GM12875 (cell line): ENCODE measurements at regions not wholly inside any gene's neighbourhood (a gene's known extent, or its start where the extent isn't known, plus 50 kb on each side); places are given as distances from the start of the nearest gene placed in this dataset.
"Not testable (repeated sequence)": the region's sequence is repeated elsewhere in the genome, so short reads cannot be mapped to it uniquely, and the experiment has no call there.

ENCODE experiments used
- H3K4me3 ChIP-seq: one replicate; pipeline ENCODE4 v1.5.1; 2011; ENCODE audit warnings: low read depth, low read length, control low read depth
- TF ChIP-seq, protein P1 (sequence below): IDR thresholded peaks from 2 replicates; pipeline ENCODE4 v1.5.1; 2011; ENCODE audit warnings: low read depth, mild to moderate bottlenecking, control low read depth, inconsistent platforms, low read length, moderate library complexity, borderline replicate concordance; ENCODE audit not compliant: insufficient read depth

DNA sequence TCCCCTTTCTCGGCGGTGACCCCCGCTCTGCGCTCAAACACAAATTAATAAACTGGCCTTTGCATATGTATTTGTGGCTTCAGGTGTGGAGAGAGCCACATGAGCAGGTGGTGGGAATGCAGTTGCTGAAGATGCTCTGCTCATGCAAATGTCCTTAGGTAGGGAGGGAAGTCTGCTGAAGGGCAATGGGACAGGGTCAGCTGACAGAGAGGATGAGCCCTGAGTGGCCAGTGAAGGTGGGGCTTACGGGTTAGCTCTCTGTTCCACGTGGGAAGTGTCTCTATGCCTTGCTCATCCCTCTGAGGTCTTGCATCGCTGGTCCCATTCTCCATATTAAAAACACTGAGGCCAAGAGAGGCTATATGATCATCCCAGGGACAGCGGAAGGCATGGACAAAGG, 74.2 kb upstream of the CCL1 start:
- TF ChIP-seq, protein P1, sequence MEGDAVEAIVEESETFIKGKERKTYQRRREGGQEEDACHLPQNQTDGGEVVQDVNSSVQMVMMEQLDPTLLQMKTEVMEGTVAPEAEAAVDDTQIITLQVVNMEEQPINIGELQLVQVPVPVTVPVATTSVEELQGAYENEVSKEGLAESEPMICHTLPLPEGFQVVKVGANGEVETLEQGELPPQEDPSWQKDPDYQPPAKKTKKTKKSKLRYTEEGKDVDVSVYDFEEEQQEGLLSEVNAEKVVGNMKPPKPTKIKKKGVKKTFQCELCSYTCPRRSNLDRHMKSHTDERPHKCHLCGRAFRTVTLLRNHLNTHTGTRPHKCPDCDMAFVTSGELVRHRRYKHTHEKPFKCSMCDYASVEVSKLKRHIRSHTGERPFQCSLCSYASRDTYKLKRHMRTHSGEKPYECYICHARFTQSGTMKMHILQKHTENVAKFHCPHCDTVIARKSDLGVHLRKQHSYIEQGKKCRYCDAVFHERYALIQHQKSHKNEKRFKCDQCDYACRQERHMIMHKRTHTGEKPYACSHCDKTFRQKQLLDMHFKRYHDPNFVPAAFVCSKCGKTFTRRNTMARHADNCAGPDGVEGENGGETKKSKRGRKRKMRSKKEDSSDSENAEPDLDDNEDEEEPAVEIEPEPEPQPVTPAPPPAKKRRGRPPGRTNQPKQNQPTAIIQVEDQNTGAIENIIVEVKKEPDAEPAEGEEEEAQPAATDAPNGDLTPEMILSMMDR, result no peak
- no peak overlapping the region for H3K4me3 ChIP-seq

DNA sequence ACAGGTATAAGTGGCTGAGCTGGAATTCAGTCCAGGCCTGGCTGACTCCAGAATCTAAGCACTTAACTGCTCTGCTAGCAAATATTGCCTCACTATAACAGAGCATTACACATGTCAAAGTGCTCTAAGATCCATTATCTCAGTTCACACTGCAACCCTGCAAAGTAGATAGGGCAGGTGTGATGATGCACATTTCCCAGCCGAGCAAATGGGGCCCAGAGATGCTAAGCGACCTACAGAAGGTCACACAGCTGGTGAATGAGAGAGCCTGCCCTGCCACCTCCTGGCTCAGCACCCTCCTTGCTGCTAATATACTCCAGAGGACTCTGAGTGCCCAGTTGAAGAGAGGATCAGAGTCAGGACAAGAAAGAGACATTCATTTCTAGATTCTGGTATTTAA, 73.6 kb upstream of the CCL1 start:
- no peak overlapping the region for H3K4me3 ChIP-seq
- TF ChIP-seq, protein P1, result no peak

DNA sequence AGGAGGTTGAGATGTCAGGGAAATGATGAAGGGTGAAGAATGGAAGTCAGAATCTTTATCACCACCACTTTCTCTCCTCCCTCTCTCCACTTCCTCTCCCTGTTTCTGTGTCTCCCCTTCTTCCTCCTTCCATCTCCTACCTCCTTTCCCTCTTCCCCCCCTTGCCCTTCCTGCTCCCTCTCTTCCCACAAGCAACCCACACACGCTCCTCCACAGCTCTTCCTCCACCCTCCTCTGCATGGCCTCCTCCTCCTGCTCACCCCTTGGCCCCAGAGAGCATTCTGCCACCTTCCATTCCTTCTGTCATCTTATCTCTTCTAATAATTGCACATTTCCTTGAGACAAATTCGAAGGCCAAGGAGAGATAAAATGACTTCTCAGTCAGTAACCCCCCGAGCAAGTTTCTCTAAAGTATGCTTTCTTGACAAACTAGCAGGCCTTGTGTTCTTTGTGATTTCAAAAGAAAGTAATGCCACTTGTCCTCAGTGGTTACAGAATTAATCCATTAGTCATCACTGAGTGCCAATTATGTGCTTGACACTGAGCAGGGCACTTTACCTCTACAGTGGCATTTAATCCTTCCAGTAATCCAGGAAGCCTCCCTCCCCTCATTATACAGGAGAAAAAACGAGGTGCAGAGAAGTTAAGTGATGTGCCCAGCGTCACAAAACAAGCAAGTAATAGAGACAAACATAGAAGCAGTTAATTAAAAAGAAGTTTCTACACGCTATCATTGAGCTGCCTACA, 72.3 kb upstream of the CCL1 start:
- H3K4me3 ChIP-seq, result no peak overlapping the region
- TF ChIP-seq, protein P1, result no peak

DNA sequence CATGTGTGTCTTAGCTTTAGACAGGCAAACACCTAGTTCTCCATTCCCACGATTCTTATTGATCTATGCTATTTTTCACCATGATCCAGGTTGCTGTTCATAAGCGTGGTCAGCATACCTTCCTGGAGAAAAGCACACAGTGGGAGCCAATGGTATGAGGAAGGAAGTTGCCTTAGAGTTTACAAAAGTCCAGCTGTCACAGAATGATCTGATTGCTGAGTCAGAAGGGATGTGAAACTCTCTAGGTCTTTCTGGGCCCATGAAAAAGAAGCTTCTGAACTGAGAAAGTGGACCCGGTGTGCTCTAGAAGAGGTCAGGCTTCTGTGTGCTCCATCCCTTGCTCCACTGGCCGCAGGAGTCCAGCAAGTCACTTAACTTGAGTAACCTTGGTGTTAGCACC, 71.0 kb upstream of the CCL1 start:
- H3K4me3 ChIP-seq, result no peak overlapping the region
- TF ChIP-seq, protein P1, result no peak

DNA sequence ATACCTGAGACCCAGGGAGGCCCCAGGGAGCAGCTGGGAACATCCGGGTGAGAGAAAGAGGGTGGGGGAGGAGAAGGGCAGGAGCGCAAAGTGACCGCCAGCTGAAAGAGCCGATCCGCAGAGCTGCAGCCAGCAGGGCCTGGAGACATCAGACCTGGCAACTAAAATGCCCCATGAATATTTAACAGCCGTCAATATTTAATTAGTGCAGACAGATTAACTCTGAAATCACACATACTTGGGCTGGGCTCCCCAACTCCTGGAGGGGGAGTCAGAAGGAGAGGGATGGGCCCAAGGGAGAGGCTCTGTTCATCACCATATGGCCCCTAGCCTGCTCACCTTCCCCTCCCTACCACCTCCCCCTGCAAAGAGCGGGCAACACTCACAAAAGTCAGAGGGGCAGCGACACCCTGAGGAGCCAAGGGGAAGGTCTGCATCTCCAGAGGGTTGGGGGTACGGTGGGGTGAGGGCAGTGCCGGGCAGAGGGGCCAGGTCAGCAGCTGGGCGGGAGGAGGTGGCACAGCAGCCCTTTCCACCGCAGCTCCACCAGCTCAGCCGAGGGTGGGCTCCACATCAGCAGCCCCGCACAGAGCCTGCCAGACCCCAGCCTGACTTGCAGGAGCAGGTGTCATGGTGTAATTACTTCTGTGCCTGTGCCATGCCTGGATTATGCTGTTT, 61.9 kb upstream of the CCL1 start:
- TF ChIP-seq, protein P1, result no peak
- no peak overlapping the region for H3K4me3 ChIP-seq

DNA sequence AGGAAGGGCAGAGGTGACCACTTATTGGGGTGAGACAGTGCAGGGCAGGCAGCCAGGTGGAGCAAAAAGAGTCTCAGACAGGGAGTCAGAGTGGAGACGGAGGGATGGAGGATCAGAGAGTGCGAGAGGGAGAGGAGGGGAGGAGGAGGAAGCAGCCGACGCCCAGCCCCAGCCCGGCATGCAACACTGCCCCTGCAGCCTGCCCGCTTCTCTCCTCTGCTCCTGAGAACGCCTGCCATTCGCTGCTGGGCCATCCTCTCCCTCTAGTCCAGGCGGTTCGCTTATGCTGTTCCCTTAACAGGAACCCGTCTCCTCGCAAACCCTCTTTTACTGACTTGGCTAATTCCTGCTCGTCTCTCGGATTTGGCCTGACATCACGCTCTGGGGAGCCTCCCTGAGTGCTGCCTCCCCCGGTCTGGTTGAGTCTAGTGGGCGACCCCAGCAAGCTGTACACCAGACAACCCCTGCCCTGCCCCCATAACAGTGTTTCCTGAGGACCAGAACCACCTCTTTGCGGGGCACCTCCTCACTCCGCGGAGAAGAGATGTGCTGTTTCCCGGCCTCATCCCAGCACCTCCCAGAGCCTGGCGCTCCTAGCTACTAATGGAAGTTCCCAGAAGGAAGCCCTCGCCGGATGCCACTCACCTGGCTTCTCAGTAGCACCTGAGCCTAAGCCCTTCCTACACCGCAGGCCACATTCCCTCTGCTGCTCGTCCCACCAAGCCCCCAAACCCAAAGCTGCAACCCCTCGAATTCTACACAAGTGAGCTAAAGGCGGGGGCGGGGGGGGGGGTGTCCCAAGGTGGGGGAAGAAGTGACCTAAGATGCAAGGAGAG, 61.2 kb upstream of the CCL1 start:
- no peak overlapping the region for H3K4me3 ChIP-seq
- TF ChIP-seq, protein P1, result no peak

DNA sequence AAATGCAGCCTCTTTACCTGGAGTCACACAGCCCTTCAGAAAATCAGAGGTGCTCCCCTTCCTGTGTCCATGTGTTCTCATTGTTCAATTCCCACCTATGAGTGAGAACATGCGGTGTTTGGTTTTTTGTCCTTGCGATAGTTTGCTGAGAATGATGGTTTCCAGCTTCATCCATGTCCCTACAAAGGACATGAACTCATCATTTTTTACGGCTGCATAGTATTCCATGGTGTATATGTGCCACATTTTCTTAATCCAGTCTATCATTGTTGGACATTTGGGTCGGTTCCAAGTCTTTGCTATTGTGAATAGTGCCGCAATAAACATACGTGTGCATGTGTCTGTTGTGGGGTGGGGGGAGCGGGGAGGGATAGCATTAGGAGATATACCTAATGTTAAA, 60.3 kb upstream of the CCL1 start:
- H3K4me3 ChIP-seq, result not testable (repeated sequence)
